ENCODE measurements at regions not wholly inside any gene's neighbourhood (a gene's known extent, or its start where the extent isn't known, plus 50 kb on each side); places are given as distances from the start of the nearest gene placed in this dataset.

DNA sequence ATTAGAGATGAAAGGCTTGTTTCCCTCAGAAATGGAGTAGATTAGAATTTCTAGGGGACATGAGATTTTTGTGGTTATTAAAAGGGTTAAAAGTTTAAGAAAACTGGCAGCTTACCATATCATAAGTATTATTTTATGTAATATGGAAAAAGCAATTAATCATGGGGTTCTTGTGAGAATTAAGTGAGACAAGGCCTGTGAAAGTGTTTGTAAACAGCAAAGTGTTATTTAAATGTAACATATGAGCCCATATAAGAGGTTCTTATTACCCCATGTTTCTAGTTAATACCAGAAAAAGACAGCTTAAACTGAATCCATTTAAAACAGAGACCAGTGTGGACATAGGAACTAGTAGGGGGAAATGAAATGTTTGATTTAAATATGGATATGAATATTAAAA is 241.1 kb upstream of the PIK3R1 start:
- ChIA-PET CTCF (no interaction called here), POLR2A (no interaction called here)
- TF ChIP-seq ZNF785 (tag by site-specific recombination; IDR thresholded peaks at IDR 0.05) (no peak), ZNF473 (tag by site-specific recombination; IDR thresholded peaks at IDR 0.05) (no peak), ZNF155 (tag by site-specific recombination; IDR thresholded peaks at IDR 0.05) (no peak), KLF8 (tag by site-specific recombination; IDR thresholded peaks at IDR 0.05) (no peak), ZNF366 (tag by site-specific recombination; conservative IDR thresholded peaks at IDR 0.05) (no peak), ZFHX2 (tag by site-specific recombination; conservative IDR thresholded peaks at IDR 0.05) (no peak), ZNF777 (tag by site-specific recombination; IDR thresholded peaks at IDR 0.05; ENCODE audit: borderline replicate concordance) (no peak), ZNF585B (tag by site-specific recombination; IDR thresholded peaks at IDR 0.05) (no peak), EGR2 (tag by site-specific recombination; IDR thresholded peaks at IDR 0.05; ENCODE audit: low read depth) (no peak), ZNF146 (tag by site-specific recombination; IDR thresholded peaks at IDR 0.05) (no peak), ZNF311 (tag by site-specific recombination; IDR thresholded peaks at IDR 0.05; ENCODE audit: borderline replicate concordance) (no peak), SALL2 (tag by site-specific recombination; IDR thresholded peaks at IDR 0.05; ENCODE audit: borderline replicate concordance) (no peak), BCL6B (tag by site-specific recombination; IDR thresholded peaks at IDR 0.05) (no peak), SP2 (tag by site-specific recombination; IDR thresholded peaks at IDR 0.05) (no peak), FEZF1 (tag by site-specific recombination; IDR thresholded peaks at IDR 0.05) (no peak)
- TF ChIP-seq, protein P1, sequence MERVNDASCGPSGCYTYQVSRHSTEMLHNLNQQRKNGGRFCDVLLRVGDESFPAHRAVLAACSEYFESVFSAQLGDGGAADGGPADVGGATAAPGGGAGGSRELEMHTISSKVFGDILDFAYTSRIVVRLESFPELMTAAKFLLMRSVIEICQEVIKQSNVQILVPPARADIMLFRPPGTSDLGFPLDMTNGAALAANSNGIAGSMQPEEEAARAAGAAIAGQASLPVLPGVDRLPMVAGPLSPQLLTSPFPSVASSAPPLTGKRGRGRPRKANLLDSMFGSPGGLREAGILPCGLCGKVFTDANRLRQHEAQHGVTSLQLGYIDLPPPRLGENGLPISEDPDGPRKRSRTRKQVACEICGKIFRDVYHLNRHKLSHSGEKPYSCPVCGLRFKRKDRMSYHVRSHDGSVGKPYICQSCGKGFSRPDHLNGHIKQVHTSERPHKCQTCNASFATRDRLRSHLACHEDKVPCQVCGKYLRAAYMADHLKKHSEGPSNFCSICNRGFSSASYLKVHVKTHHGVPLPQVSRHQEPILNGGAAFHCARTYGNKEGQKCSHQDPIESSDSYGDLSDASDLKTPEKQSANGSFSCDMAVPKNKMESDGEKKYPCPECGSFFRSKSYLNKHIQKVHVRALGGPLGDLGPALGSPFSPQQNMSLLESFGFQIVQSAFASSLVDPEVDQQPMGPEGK (tag by site-specific recombination; IDR thresholded peaks at IDR 0.05), result no peak
- TF ChIP-seq, protein P2, sequence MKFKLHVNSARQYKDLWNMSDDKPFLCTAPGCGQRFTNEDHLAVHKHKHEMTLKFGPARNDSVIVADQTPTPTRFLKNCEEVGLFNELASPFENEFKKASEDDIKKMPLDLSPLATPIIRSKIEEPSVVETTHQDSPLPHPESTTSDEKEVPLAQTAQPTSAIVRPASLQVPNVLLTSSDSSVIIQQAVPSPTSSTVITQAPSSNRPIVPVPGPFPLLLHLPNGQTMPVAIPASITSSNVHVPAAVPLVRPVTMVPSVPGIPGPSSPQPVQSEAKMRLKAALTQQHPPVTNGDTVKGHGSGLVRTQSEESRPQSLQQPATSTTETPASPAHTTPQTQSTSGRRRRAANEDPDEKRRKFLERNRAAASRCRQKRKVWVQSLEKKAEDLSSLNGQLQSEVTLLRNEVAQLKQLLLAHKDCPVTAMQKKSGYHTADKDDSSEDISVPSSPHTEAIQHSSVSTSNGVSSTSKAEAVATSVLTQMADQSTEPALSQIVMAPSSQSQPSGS (tag by site-specific recombination; IDR thresholded peaks at IDR 0.05; ENCODE audit: low read depth), result no peak
- H3K36me3 ChIP-seq (ENCODE audit: control insufficient read depth in 2 of 2, insufficient read depth in 1 of 2, low read length in 2 of 2), result no peaks in the 10 kb centered on the region
- no peaks in the 10 kb centered on the region for H3K9me3 ChIP-seq (ENCODE audit: control insufficient read depth, insufficient read depth, low read depth, low read length)
- no peak overlapping the region for H3K4me3 ChIP-seq (ENCODE audit: low read depth, low read length)
- H3K27ac ChIP-seq (ENCODE audit: extremely low read depth, low read depth, low read length), result no peak overlapping the region
- no peaks in the 10 kb centered on the region for H3K4me1 ChIP-seq (ENCODE audit: control insufficient read depth, insufficient read depth, low read length)

DNA sequence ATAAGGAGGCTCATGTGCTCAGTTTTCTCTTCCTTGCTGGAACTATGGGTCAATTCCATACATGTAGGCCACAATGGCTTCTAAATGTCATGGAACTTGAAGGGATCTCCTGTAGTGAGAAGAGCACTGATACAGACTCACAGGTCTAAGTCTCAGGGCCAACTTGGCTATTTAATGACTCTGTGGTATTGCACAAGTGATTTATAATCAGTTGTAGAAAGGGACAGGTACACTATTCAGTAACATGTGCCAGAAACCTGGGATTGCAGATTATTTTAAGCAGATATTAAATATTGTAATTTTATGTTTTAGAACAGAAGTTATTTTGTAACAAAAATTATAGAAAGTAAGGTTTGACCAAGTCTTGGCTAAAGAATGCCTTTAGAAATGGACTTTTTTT is 241.5 kb upstream of the PIK3R1 start:
- Histone ChIP-seq H3K4me3 (ENCODE audit: low read depth, low read length) (no peak overlapping the region), H3K9me3 (ENCODE audit: control insufficient read depth, insufficient read depth, low read depth, low read length) (no peaks in the 10 kb centered on the region), H3K36me3 (ENCODE audit: control insufficient read depth in 2 of 2, insufficient read depth in 1 of 2, low read length in 2 of 2) (no peaks in the 10 kb centered on the region), H3K4me1 (ENCODE audit: control insufficient read depth, insufficient read depth, low read length) (no peaks in the 10 kb centered on the region), H3K27ac (ENCODE audit: extremely low read depth, low read depth, low read length) (no peak overlapping the region)
- POLR2A ChIA-PET, result no interaction called here
- CTCF ChIA-PET, result no interaction called here
- TF ChIP-seq, protein P3, sequence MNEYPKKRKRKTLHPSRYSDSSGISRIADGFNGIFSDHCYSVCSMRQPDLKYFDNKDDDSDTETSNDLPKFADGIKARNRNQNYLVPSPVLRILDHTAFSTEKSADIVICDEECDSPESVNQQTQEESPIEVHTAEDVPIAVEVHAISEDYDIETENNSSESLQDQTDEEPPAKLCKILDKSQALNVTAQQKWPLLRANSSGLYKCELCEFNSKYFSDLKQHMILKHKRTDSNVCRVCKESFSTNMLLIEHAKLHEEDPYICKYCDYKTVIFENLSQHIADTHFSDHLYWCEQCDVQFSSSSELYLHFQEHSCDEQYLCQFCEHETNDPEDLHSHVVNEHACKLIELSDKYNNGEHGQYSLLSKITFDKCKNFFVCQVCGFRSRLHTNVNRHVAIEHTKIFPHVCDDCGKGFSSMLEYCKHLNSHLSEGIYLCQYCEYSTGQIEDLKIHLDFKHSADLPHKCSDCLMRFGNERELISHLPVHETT (tag by site-specific recombination; IDR thresholded peaks at IDR 0.05), result no peak
- TF ChIP-seq ZSCAN5A (tag by site-specific recombination; IDR thresholded peaks at IDR 0.05) (no peak), ZNF776 (tag by site-specific recombination; IDR thresholded peaks at IDR 0.05; ENCODE audit: borderline replicate concordance) (no peak), HIC1 (tag by site-specific recombination; IDR thresholded peaks at IDR 0.05) (no peak), ZBTB21 (tag by site-specific recombination; IDR thresholded peaks at IDR 0.05) (no peak), ZNF274 (IDR thresholded peaks at IDR 0.05; ENCODE audit: low read length) (no peak), ZNF274 (tag by site-specific recombination; IDR thresholded peaks at IDR 0.05; ENCODE audit: borderline replicate concordance) (no peak), ZNF670 (tag by site-specific recombination; IDR thresholded peaks at IDR 0.05; ENCODE audit: low read depth) (no peak), ZNF768 (tag by site-specific recombination; IDR thresholded peaks at IDR 0.05) (no peak)

Data from HEK293 (cell line).